Upper lobe of right lung (tissue), 1 donor: ENCODE measurements at regions not wholly inside any gene's neighbourhood (a gene's known extent, or its start where the extent isn't known, plus 50 kb on each side); places are given as distances from the start of the nearest gene placed in this dataset.

Experiments used
- ATAC-seq: fragments of 200-7000 bp; cut with Tn5 transposase; one replicate; pipeline ENCODE4 v1.9.1; 2020; ENCODE audit warnings: mild to moderate bottlenecking, moderate library complexity
- DNase-seq: peaks from one replicate; pipeline ENCODE4 v3.0.0-alpha.2; 2020
- H3K27ac ChIP-seq: fragments of 200-600 bp; one replicate; pipeline ENCODE4 v1.8.0; 2022
- H3K27me3 ChIP-seq: fragments of 200-600 bp; one replicate; pipeline ENCODE4 v1.8.0; 2022; ENCODE audit warnings: mild to moderate bottlenecking
- H3K36me3 ChIP-seq: fragments of 200-600 bp; one replicate; pipeline ENCODE4 v1.8.0; 2022
- H3K4me1 ChIP-seq: fragments of 200-600 bp; one replicate; pipeline ENCODE4 v1.8.0; 2022
- H3K4me3 ChIP-seq: fragments of 200-600 bp; one replicate; pipeline ENCODE4 v1.8.0; 2022; ENCODE audit warnings: mild to moderate bottlenecking
- H3K9me3 ChIP-seq: fragments of 200-600 bp; one replicate; pipeline ENCODE4 v1.8.0; 2022
- intact Hi-C: fragments of 100-400 bp; cut with DNase I; formaldehyde crosslinking; loops from one replicate; pipeline ENCODE4 v1.11.0; 2022
- TF ChIP-seq, protein P1 (sequence below): fragments of 200-600 bp; IDR thresholded peaks from one replicate; pipeline ENCODE4 v1.8.0; 2022; ENCODE audit warnings: antibody characterized with exemption
- donor health status: DM: no; HTN: yes; CAD: no; lungs with severe emphysema.

DNA sequence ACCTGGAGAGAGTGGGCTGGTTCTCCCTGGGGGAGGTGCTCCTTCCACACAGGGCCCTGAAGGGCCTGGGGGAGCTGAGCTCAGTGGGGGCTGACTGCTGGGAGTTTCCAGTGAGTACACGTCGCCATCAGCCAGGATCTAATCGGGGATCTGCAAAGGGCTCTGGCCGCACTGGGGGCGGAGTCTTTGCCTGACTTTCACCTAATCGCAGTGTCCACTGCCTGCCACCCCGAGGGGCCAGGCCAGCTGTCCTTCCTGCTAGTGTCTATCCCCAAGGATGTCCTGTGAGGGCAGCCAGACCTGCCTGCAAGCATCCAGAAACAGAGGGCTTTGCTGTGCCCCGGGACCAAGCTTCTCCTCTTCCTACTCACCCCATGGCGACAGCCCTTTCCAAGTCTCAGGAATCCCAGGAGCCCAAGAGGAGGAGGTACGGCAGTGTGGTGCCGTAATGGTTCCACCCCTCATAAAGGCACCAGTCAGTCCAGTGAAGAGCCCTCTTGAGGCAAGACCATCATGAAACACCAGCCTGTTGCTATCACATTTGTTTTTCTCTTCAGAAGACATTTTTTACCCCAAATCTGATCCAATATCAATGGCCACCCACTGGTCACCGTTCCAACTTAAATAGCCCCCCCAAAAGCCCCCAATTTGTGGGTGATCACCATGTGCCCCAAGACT is 243.1 kb upstream of the ECI2 start:
- TF ChIP-seq, protein P1, sequence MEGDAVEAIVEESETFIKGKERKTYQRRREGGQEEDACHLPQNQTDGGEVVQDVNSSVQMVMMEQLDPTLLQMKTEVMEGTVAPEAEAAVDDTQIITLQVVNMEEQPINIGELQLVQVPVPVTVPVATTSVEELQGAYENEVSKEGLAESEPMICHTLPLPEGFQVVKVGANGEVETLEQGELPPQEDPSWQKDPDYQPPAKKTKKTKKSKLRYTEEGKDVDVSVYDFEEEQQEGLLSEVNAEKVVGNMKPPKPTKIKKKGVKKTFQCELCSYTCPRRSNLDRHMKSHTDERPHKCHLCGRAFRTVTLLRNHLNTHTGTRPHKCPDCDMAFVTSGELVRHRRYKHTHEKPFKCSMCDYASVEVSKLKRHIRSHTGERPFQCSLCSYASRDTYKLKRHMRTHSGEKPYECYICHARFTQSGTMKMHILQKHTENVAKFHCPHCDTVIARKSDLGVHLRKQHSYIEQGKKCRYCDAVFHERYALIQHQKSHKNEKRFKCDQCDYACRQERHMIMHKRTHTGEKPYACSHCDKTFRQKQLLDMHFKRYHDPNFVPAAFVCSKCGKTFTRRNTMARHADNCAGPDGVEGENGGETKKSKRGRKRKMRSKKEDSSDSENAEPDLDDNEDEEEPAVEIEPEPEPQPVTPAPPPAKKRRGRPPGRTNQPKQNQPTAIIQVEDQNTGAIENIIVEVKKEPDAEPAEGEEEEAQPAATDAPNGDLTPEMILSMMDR, result no peak
- no peak overlapping the region for H3K27ac ChIP-seq
- ATAC-seq (no peak), DNase-seq (no peak)
- no peaks in the 10 kb centered on the region for H3K4me1 ChIP-seq
- H3K36me3 ChIP-seq, result no peaks in the 10 kb centered on the region
- intact Hi-C loops, result no loop called here
- H3K4me3 ChIP-seq, result no peak overlapping the region
- H3K9me3 ChIP-seq, result peaks cover 3% of the 10 kb centered on the region
- no peaks in the 10 kb centered on the region for H3K27me3 ChIP-seq

- Histone ChIP-seq H3K4me3 (no peak overlapping the region), H3K36me3 (no peaks in the 10 kb centered on the region), H3K9me3 (no peaks in the 10 kb centered on the region), H3K4me1 (no peaks in the 10 kb centered on the region), H3K27ac (no peak overlapping the region), H3K27me3 (no peaks in the 10 kb centered on the region)
- DNase-seq (no peak), ATAC-seq (no peak)
- TF ChIP-seq, protein P1, result no peak
- intact Hi-C loops, result no loop called here
Observed at GRCh38 chr6:4377603-4378002, 242.2 kb upstream of the ECI2 start.

DNA sequence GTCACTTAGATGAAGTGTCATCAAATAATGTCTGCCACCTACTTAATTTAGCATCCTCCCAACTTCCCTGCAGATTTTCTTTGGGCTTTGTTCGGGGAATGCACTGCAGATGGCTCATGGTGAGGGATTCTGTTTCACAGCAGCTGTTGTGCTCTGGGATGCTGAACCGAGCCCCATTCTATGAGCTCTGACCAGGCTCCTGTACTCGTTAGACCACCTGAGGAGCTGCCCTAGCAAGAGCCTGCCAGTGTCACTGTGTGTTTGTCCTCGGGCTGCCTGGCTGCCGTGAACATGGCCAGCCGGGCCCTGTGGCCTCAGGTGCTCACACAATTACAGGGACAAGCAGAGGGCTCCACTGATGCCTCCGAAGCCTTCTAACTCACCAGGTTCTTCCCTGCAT is 238.8 kb upstream of the ECI2 start:
- Histone ChIP-seq H3K9me3 (no peaks in the 10 kb centered on the region), H3K36me3 (no peaks in the 10 kb centered on the region), H3K27me3 (no peaks in the 10 kb centered on the region), H3K27ac (no peak overlapping the region), H3K4me3 (no peak overlapping the region), H3K4me1 (no peaks in the 10 kb centered on the region)
- TF ChIP-seq, protein P1, result no peak
- DNase-seq (no peak), ATAC-seq (no peak)
- intact Hi-C loops, result no loop called here

- Histone ChIP-seq H3K27ac (no peak overlapping the region), H3K27me3 (no peaks in the 10 kb centered on the region), H3K4me3 (no peak overlapping the region), H3K9me3 (no peaks in the 10 kb centered on the region), H3K4me1 (no peaks in the 10 kb centered on the region), H3K36me3 (no peaks in the 10 kb centered on the region)
- intact Hi-C loops, result no loop called here
- no peak for ATAC-seq
- no peak for DNase-seq
- TF ChIP-seq, protein P1, result no peak
Observed at GRCh38 chr6:4372866-4373265, 237.5 kb upstream of the ECI2 start.

- H3K4me3 ChIP-seq, result no peak overlapping the region
- no peak for DNase-seq
- TF ChIP-seq, protein P1, result no peak
- H3K4me1 ChIP-seq, result no peaks in the 10 kb centered on the region
- no peaks in the 10 kb centered on the region for H3K36me3 ChIP-seq
- intact Hi-C loops, result no loop called here
- no peak for ATAC-seq
- H3K9me3 ChIP-seq, result no peaks in the 10 kb centered on the region
- no peak overlapping the region for H3K27ac ChIP-seq
- no peaks in the 10 kb centered on the region for H3K27me3 ChIP-seq
Observed at GRCh38 chr6:4371207-4371921, 236.0 kb upstream of the ECI2 start.
